Kidney (tissue), 13 donors: ENCODE measurements at regions not wholly inside any gene's neighbourhood (a gene's known extent, or its start where the extent isn't known, plus 50 kb on each side); places are given as distances from the start of the nearest gene placed in this dataset.

Experiments used
- DNase-seq, 5 donors: peaks; one replicate each; pipeline ENCODE4 v3.0.0-alpha.2; 2013 to 2020
- FAIRE-seq: peaks from 2 replicates; lab custom pipeline; 2012; peaks lifted over from hg19 to GRCh38; lab: Jason Lieb, UNC
- H3K27ac ChIP-seq, 2 donors: one replicate each; pipeline ENCODE4 v1.7.0; 2013; ENCODE audit warnings: low read depth in 2 of 2, low read length in 2 of 2, inconsistent platforms in 1 of 2
- H3K27me3 ChIP-seq: one replicate; pipeline ENCODE4 v1.7.1; 2013; ENCODE audit warnings: low read length, inconsistent platforms; ENCODE audit not compliant: control insufficient read depth, insufficient read depth
- H3K36me3 ChIP-seq, 3 donors: one replicate each; pipeline versions ENCODE4 v1.7.0 to v1.7.1; 2013; ENCODE audit warnings: low read length in 3 of 3, control low read depth in 1 of 3, inconsistent platforms in 1 of 3; ENCODE audit not compliant: insufficient read depth in 3 of 3, control insufficient read depth in 2 of 3
- H3K4me1 ChIP-seq, 3 donors: one replicate each; pipeline versions ENCODE4 v1.7.0 to v1.7.1; 2013; ENCODE audit warnings: low read length in 3 of 3, inconsistent platforms in 1 of 3, low read depth in 1 of 3; ENCODE audit not compliant: control insufficient read depth in 2 of 3, insufficient read depth in 2 of 3
- H3K4me3 ChIP-seq, 3 donors: one replicate each; pipeline versions ENCODE4 v1.7.0 to v1.8.1; 2013; ENCODE audit warnings: low read length in 3 of 3, control low read depth in 1 of 3, inconsistent platforms in 1 of 3
- H3K9ac ChIP-seq, 3 donors: one replicate each; pipeline versions ENCODE4 v1.7.0 to v1.7.1; 2013; ENCODE audit warnings: low read length in 3 of 3, control low read depth in 1 of 3, inconsistent platforms in 1 of 3
- H3K9me3 ChIP-seq, 3 donors: one replicate each; pipeline versions ENCODE4 v1.7.0 to v1.7.1; 2013; ENCODE audit warnings: low read length in 3 of 3, control low read depth in 1 of 3, inconsistent platforms in 1 of 3; ENCODE audit not compliant: control insufficient read depth in 2 of 3, insufficient read depth in 1 of 3
- CTCF ChIP-seq: IDR thresholded peaks from 3 replicates; pipeline ENCODE4 v1.5.1; 2012; ENCODE audit warnings: mild to moderate bottlenecking, moderate library complexity, borderline replicate concordance; ENCODE audit not compliant: insufficient read depth; ENCODE audit errors: extremely low read depth
- intact Hi-C: fragments of 100-400 bp; cut with DNase I; formaldehyde crosslinking; loops from one replicate; pipeline ENCODE4 v1.11.1; 2022
- donor health status: control.
- donor health status: control.
- donor health status: control.
- donor health status: control.
- donor health status: control.
- donor health status: DM: yes; HTN: yes; CAD: no.
- donor health status: Normal renal cell carcinoma (clear cell type).

GRCh38 chr5:124884114-124884513, 137.7 kb upstream of the ZNF608 start:
- Histone ChIP-seq H3K27ac (no peak overlapping the region), H3K9ac (no peak overlapping the region), H3K27me3 (no peaks in the 10 kb centered on the region), H3K9me3 (no peaks in the 10 kb centered on the region), H3K4me1 (peaks cover 5 to 12% (median 9%) of the 10 kb centered on the region in 3 donors), H3K36me3 (no peaks in the 10 kb centered on the region), H3K4me3 (no peak overlapping the region)
- DNase-seq = peak in 1 of 5 donors; percentile 30
- no peak for FAIRE-seq
- no peak for TF ChIP-seq CTCF
- intact Hi-C loops = no loop called here

GRCh38 chr5:124885490-124885889, 139.1 kb upstream of the ZNF608 start:
- Histone ChIP-seq H3K4me1 (peaks cover 9 to 15% (median 10%) of the 10 kb centered on the region in 3 donors), H3K9ac (no peak overlapping the region), H3K27ac (no peak overlapping the region), H3K9me3 (no peaks in the 10 kb centered on the region), H3K36me3 (no peaks in the 10 kb centered on the region), H3K4me3 (no peak overlapping the region), H3K27me3 (no peaks in the 10 kb centered on the region)
- no peak for FAIRE-seq
- intact Hi-C loops = no loop called here
- no peak for TF ChIP-seq CTCF
- no peak for DNase-seq

- no peak for TF ChIP-seq CTCF
- Histone ChIP-seq H3K4me3 (no peak overlapping the region), H3K9ac (no peak overlapping the region), H3K9me3 (no peaks in the 10 kb centered on the region), H3K27me3 (no peaks in the 10 kb centered on the region), H3K27ac (no peak overlapping the region), H3K4me1 (peaks cover 9 to 15% (median 10%) of the 10 kb centered on the region in 3 donors), H3K36me3 (no peaks in the 10 kb centered on the region)
- intact Hi-C loops = no loop called here
- DNase-seq = peak in 1 of 5 donors; percentile 59
- FAIRE-seq = no peak
Measured at GRCh38 chr5:124887223-124887622, 140.8 kb upstream of the ZNF608 start.

GRCh38 chr5:124888050-124888506, 141.6 kb upstream of the ZNF608 start:
- intact Hi-C loops = no loop called here
- peaks cover 9 to 15% (median 10%) of the 10 kb centered on the region in 3 donors for H3K4me1 ChIP-seq
- no peak for TF ChIP-seq CTCF
- no peaks in the 10 kb centered on the region for H3K36me3 ChIP-seq
- H3K27ac ChIP-seq = peak overlapping the region; percentile 8 to 61
- H3K9ac ChIP-seq = peak overlapping the region in 1 of 3 donors; percentile 66
- H3K27me3 ChIP-seq = no peaks in the 10 kb centered on the region
- no peaks in the 10 kb centered on the region for H3K9me3 ChIP-seq
- H3K4me3 ChIP-seq = peak overlapping the region; percentile 16 to 53 (median 24)
- DNase-seq (peak in 4 of 5 donors; percentile 58 to 82 (median 68)), FAIRE-seq (peak; percentile 52)
